ENCODE measurements at regions not wholly inside any gene's neighbourhood (a gene's known extent, or its start where the extent isn't known, plus 50 kb on each side); places are given as distances from the start of the nearest gene placed in this dataset.

DNA sequence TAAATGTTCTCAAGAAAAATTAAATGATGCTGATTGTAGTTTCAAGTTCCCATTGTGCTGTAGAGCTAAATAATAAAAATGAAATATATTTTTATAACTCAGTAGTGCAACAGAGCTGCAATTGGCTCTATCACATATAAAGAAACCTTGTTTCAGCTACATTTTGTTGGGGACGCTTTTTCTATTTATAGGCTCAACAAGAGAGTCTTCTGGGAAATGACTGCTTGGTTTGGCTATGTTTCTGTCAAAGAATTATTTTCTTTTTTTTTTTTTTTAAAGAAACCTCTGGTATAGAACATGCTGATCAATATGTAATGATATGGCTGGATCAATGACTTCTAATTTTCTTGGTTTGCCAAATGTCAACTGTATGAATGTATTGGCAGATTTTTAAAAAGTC, 76.5 kb downstream of the OTOL1 start:
- no peak overlapping the region for H4K5ac ChIP-seq (ENCODE audit: low read length)
- WGBS (ENCODE audit: extremely low coverage, insufficient coverage, low lambda C conversion rate): no CpG with 5 or more reads among the region's 1 CpG

DNA sequence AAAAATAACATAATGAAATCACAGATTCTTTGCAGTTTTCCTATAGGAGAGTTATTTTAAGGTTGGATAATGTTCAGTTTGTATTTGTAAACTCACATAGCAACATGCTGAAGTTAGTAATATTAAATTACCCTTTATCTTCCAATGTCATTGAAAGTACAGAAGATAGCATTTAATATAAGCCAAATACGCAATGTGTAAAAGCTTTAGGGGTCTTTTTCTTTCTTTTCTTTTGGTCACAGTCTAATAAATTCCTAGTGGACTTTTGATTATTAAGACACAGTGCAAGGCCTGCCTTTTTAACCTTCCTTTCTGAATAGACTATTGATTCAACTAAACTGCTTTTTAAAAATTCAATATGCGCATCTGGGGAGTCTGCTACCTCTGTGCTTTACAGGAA, 79.3 kb downstream of the OTOL1 start:
- no peaks in the 10 kb centered on the region for H3K79me2 ChIP-seq (ENCODE audit: control insufficient read depth, insufficient read depth, low read length)

More for the DNA sequence above, 76.5 kb downstream of the OTOL1 start:
- H3K4ac ChIP-seq (ENCODE audit: low read depth, low read length): no peak overlapping the region
- H3K4me2 ChIP-seq (ENCODE audit: low read length): no peak overlapping the region
- H3K18ac ChIP-seq (ENCODE audit: low read length): no peak overlapping the region
- no peaks in the 10 kb centered on the region for H3K36me3 ChIP-seq (ENCODE audit: control insufficient read depth, insufficient read depth, low read length)
- no peak overlapping the region for H2BK5ac ChIP-seq (ENCODE audit: low read length)
- no peaks in the 10 kb centered on the region for H3K27me3 ChIP-seq (ENCODE audit: insufficient read depth, low read length, poor library complexity)
- no peak overlapping the region for H3K9ac ChIP-seq (ENCODE audit: low read length)
- H3K4me1 ChIP-seq (ENCODE audit: control insufficient read depth, low read depth, low read length): no peaks in the 10 kb centered on the region
- no peak overlapping the region for H3K27ac ChIP-seq (ENCODE audit: low read depth, low read length)
- no peak overlapping the region for H3K4me3 ChIP-seq (ENCODE audit: low read length)
- H3K56ac ChIP-seq (ENCODE audit: low read length): no peak overlapping the region
- no peak overlapping the region for H3K23ac ChIP-seq (ENCODE audit: low read length)
- H4K8ac ChIP-seq (ENCODE audit: low read depth, low read length): no peak overlapping the region
- DNase-seq: no peak
- no peak overlapping the region for H2BK120ac ChIP-seq (ENCODE audit: low read depth, low read length)
- no peak overlapping the region for H2AK5ac ChIP-seq (ENCODE audit: low read length)
- H3K79me1 ChIP-seq (ENCODE audit: low read length): no peaks in the 10 kb centered on the region
- H2BK15ac ChIP-seq (replicated peaks; ENCODE audit: low read depth): no peak overlapping the region
- H3K79me2 ChIP-seq (ENCODE audit: control insufficient read depth, insufficient read depth, low read length): no peaks in the 10 kb centered on the region

DNA sequence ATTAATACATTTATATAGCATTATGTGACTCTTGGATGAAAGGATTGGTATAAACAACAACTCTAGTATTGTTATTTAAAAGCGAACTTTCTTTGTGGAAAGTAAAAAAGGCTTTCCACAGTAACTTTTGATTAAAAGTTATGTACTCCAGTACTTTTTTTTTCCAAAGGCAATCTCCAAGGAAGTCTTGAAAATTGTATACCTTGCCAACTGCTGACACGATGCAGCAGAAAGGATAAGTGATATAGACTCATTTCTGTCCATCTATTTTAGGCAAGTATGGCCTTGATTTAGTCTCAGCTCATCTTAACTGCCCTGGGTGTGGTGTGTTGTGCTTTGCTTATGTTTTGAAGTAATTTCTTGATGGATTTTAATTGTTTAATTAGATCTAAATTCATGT, 79.7 kb downstream of the OTOL1 start:
- Histone ChIP-seq H4K8ac (ENCODE audit: low read depth, low read length) (no peak overlapping the region), H3K9ac (ENCODE audit: low read length) (no peak overlapping the region), H3K4me3 (ENCODE audit: low read length) (no peak overlapping the region), H4K5ac (ENCODE audit: low read length) (no peak overlapping the region), H2BK15ac (replicated peaks; ENCODE audit: low read depth) (no peak overlapping the region), H3K79me1 (ENCODE audit: low read length) (no peaks in the 10 kb centered on the region), H3K18ac (ENCODE audit: low read length) (no peak overlapping the region), H2BK120ac (ENCODE audit: low read depth, low read length) (no peak overlapping the region), H3K4ac (ENCODE audit: low read depth, low read length) (no peak overlapping the region), H3K4me1 (ENCODE audit: control insufficient read depth, low read depth, low read length) (no peaks in the 10 kb centered on the region), H2BK5ac (ENCODE audit: low read length) (no peak overlapping the region), H3K79me2 (ENCODE audit: control insufficient read depth, insufficient read depth, low read length) (no peaks in the 10 kb centered on the region), H3K36me3 (ENCODE audit: control insufficient read depth, insufficient read depth, low read length) (no peaks in the 10 kb centered on the region), H3K27me3 (ENCODE audit: insufficient read depth, low read length, poor library complexity) (no peaks in the 10 kb centered on the region), H3K56ac (ENCODE audit: low read length) (no peak overlapping the region), H3K27ac (ENCODE audit: low read depth, low read length) (no peak overlapping the region), H3K4me2 (ENCODE audit: low read length) (no peak overlapping the region), H3K23ac (ENCODE audit: low read length) (no peak overlapping the region), H2AK5ac (ENCODE audit: low read length) (no peak overlapping the region)
- WGBS (ENCODE audit: extremely low coverage, insufficient coverage, low lambda C conversion rate): no CpG with 5 or more reads among the region's 2 CpGs
- DNase-seq: no peak

More for the DNA sequence above, 79.3 kb downstream of the OTOL1 start:
- H3K79me1 ChIP-seq (ENCODE audit: low read length): no peaks in the 10 kb centered on the region
- DNase-seq: no peak
- H2BK120ac ChIP-seq (ENCODE audit: low read depth, low read length): no peak overlapping the region
- no peak overlapping the region for H3K4me2 ChIP-seq (ENCODE audit: low read length)
- H2AK5ac ChIP-seq (ENCODE audit: low read length): no peak overlapping the region
- no peak overlapping the region for H3K18ac ChIP-seq (ENCODE audit: low read length)
- WGBS (ENCODE audit: extremely low coverage, insufficient coverage, low lambda C conversion rate): no CpG with 5 or more reads among the region's 2 CpGs
- H2BK15ac ChIP-seq (replicated peaks; ENCODE audit: low read depth): no peak overlapping the region
- no peak overlapping the region for H3K9ac ChIP-seq (ENCODE audit: low read length)
- H3K36me3 ChIP-seq (ENCODE audit: control insufficient read depth, insufficient read depth, low read length): no peaks in the 10 kb centered on the region
- no peak overlapping the region for H2BK5ac ChIP-seq (ENCODE audit: low read length)
- H3K27me3 ChIP-seq (ENCODE audit: insufficient read depth, low read length, poor library complexity): no peaks in the 10 kb centered on the region
- no peak overlapping the region for H3K27ac ChIP-seq (ENCODE audit: low read depth, low read length)
- H3K4me1 ChIP-seq (ENCODE audit: control insufficient read depth, low read depth, low read length): no peaks in the 10 kb centered on the region
- H3K23ac ChIP-seq (ENCODE audit: low read length): no peak overlapping the region
- H3K56ac ChIP-seq (ENCODE audit: low read length): no peak overlapping the region
- H3K4ac ChIP-seq (ENCODE audit: low read depth, low read length): no peak overlapping the region
- H4K8ac ChIP-seq (ENCODE audit: low read depth, low read length): no peak overlapping the region
- no peak overlapping the region for H3K4me3 ChIP-seq (ENCODE audit: low read length)
- no peak overlapping the region for H4K5ac ChIP-seq (ENCODE audit: low read length)

DNA sequence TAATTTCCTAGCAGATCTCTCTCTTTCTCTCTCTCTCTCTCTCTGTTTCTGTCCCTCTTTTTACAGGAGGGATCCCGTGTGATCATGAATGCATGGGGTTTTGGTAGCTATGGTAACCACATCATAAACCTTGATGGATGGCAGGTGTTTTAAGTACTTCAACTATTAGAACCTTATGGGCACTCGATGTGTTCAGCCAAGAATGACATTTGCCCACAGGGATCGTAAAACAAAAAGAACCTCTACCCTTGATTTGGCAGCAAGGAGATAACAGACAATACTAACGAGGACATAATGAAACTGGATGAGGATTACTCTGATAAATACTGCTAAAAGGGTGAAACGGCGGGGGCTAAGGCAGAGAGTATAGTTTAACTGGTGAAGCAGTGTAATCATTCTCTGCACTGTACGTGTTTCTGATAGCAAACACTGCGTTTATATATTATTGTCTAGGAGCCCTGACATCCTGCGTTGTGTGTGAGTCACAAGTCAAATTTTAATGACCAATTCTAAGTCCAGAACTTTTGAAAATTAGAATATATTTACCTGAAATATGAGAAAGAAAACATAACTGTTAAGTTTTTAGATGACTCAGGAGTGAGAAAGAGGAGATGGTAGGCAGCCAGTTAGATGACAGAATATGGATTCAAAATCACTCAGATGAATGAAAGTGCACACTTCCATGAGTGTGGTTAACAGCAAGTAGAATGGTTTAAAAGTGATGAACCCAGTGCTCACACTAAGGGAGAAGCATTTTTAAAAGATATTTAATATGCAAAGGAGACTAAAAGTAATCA, 80.3 kb downstream of the OTOL1 start:
- H3K79me1 ChIP-seq (ENCODE audit: low read length): no peaks in the 10 kb centered on the region
- H3K36me3 ChIP-seq (ENCODE audit: control insufficient read depth, insufficient read depth, low read length): no peaks in the 10 kb centered on the region
- no peak for DNase-seq
- no peak overlapping the region for H3K4me2 ChIP-seq (ENCODE audit: low read length)
- no peak overlapping the region for H2AK5ac ChIP-seq (ENCODE audit: low read length)
- H3K56ac ChIP-seq (ENCODE audit: low read length): no peak overlapping the region
- H4K5ac ChIP-seq (ENCODE audit: low read length): no peak overlapping the region
- no peak overlapping the region for H3K9ac ChIP-seq (ENCODE audit: low read length)
- no peak overlapping the region for H4K8ac ChIP-seq (ENCODE audit: low read depth, low read length)
- no peaks in the 10 kb centered on the region for H3K79me2 ChIP-seq (ENCODE audit: control insufficient read depth, insufficient read depth, low read length)
- H3K23ac ChIP-seq (ENCODE audit: low read length): no peak overlapping the region
- no peak overlapping the region for H3K4ac ChIP-seq (ENCODE audit: low read depth, low read length)
- H3K27me3 ChIP-seq (ENCODE audit: insufficient read depth, low read length, poor library complexity): no peaks in the 10 kb centered on the region
- no peaks in the 10 kb centered on the region for H3K4me1 ChIP-seq (ENCODE audit: control insufficient read depth, low read depth, low read length)
- no peak overlapping the region for H2BK120ac ChIP-seq (ENCODE audit: low read depth, low read length)
- H3K4me3 ChIP-seq (ENCODE audit: low read length): no peak overlapping the region
- no peak overlapping the region for H3K27ac ChIP-seq (ENCODE audit: low read depth, low read length)
- no CpG with 5 or more reads among the region's 9 CpGs for WGBS (ENCODE audit: extremely low coverage, insufficient coverage, low lambda C conversion rate)
- no peak overlapping the region for H2BK15ac ChIP-seq (replicated peaks; ENCODE audit: low read depth)
- H2BK5ac ChIP-seq (ENCODE audit: low read length): no peak overlapping the region
- no peak overlapping the region for H3K18ac ChIP-seq (ENCODE audit: low read length)

DNA sequence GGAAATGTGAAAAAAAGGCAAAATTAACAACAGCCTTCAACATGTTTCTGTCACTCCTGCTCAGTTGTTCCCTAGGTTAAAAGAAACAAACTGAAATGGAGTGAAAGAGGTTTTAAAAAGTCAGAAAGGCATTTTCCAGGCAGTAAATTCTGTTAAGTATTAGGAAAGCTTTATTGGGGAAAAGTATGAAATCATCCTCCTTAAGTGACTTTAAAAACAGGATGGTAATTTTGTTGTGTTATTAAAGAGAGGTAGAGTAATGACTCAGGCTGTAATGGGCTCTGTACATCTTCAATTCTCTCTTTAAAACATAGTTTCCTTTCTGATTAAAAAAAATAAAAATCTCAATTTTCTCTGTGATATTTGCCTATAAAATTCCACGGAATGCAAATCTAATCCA, 81.1 kb downstream of the OTOL1 start:
- Histone ChIP-seq H3K18ac (ENCODE audit: low read length) (no peak overlapping the region), H3K4me3 (ENCODE audit: low read length) (no peak overlapping the region), H2BK15ac (replicated peaks; ENCODE audit: low read depth) (no peak overlapping the region), H3K9ac (ENCODE audit: low read length) (no peak overlapping the region), H4K8ac (ENCODE audit: low read depth, low read length) (no peak overlapping the region), H3K27me3 (ENCODE audit: insufficient read depth, low read length, poor library complexity) (no peaks in the 10 kb centered on the region), H3K79me1 (ENCODE audit: low read length) (no peaks in the 10 kb centered on the region), H3K56ac (ENCODE audit: low read length) (no peak overlapping the region), H2BK5ac (ENCODE audit: low read length) (no peak overlapping the region), H3K4ac (ENCODE audit: low read depth, low read length) (no peak overlapping the region), H3K36me3 (ENCODE audit: control insufficient read depth, insufficient read depth, low read length) (no peaks in the 10 kb centered on the region), H3K4me1 (ENCODE audit: control insufficient read depth, low read depth, low read length) (no peaks in the 10 kb centered on the region), H2AK5ac (ENCODE audit: low read length) (no peak overlapping the region), H3K79me2 (ENCODE audit: control insufficient read depth, insufficient read depth, low read length) (no peaks in the 10 kb centered on the region), H3K4me2 (ENCODE audit: low read length) (no peak overlapping the region), H4K5ac (ENCODE audit: low read length) (no peak overlapping the region), H3K27ac (ENCODE audit: low read depth, low read length) (no peak overlapping the region), H2BK120ac (ENCODE audit: low read depth, low read length) (no peak overlapping the region), H3K23ac (ENCODE audit: low read length) (no peak overlapping the region)
- 100% methylated on average over 1 of the region's 1 CpG for WGBS (ENCODE audit: extremely low coverage, insufficient coverage, low lambda C conversion rate)
- DNase-seq: no peak
